Thyroid gland (tissue), 4 donors: ENCODE measurements at regions not wholly inside any gene's neighbourhood (a gene's known extent, or its start where the extent isn't known, plus 50 kb on each side); places are given as distances from the start of the nearest gene placed in this dataset.

Experiments
- CTCF ChIP-seq, 6 experiments: fragments of 200-600 bp in 3 of 6; fragments of 450-650 bp in 3 of 6; sonication (generic) in 3 of 6; IDR thresholded peaks; one replicate each; pipeline ENCODE4 v1.5.1; 2016 to 2019; ENCODE audit warnings: antibody characterized with exemption in 6 of 6, mild to moderate bottlenecking in 2 of 6, inconsistent platforms in 1 of 6, moderate library complexity in 1 of 6
- POLR2A ChIP-seq, 2 donors: fragments of 450-650 bp; IDR thresholded peaks; one replicate each; pipeline ENCODE4 v1.6.1; 2017; ENCODE audit warnings: antibody characterized with exemption in 2 of 2, mild to moderate bottlenecking in 2 of 2, moderate library complexity in 1 of 2

- TF ChIP-seq CTCF (IDR thresholded peaks at IDR 0.05) = no peak
- no peak for TF ChIP-seq POLR2A (IDR thresholded peaks at IDR 0.05)
Observed at GRCh38 chr5:89758146-89758545, 651.4 kb downstream of the CETN3 start.
